ENCODE measurements at regions not wholly inside any gene's neighbourhood (a gene's known extent, or its start where the extent isn't known, plus 50 kb on each side); places are given as distances from the start of the nearest gene placed in this dataset.

GRCh38 chr4:165763640-165764039, 109.4 kb upstream of the TLL1 start:
- DNase-seq (ENCODE audit: low read depth in 4 of 4, low spot score in 3 of 4): no peak

DNA sequence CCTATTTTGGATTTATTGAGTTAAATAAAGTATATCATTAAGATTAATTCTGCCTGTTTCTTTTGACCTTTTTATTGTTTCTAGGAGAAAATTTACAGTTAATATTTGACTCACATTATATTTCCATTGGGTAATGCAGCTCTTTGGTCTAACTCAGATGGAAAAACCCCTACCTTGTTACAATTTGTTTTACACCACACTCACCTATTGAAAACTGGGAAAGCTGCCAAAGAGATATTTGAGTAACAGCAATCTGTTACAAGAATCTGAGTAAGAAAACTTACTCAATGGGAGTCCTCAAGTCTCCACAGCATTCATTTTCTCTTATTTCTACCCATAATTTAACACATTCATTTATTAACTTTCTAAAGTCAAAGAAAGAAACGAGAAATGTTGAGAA, 108.0 kb upstream of the TLL1 start:
- no peak for DNase-seq (ENCODE audit: low read depth in 4 of 4, low spot score in 3 of 4)

DNA sequence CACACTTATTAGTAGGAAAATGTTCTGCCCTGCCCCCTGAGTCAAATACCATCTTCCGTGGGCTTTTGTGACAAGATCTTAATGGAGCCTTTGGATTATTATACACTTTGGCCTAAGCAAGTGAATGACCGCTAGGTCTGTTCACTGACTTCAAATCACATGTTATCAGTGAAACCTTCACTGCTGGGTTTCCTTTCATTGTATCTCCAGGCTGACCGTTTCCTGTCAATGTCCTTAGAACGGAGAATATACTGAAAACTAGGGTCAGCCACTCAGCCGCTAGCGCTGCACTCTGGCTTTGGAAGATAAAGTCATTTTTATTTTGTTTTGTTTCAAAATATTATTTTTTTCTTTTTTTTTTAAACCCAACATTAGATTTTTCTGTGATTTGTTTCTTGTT, 107.0 kb upstream of the TLL1 start:
- DNase-seq (ENCODE audit: low read depth in 4 of 4, low spot score in 3 of 4): no peak

GRCh38 chr4:165766976-165767375, 106.1 kb upstream of the TLL1 start:
- DNase-seq (ENCODE audit: low read depth in 4 of 4, low spot score in 3 of 4): no peak

DNA sequence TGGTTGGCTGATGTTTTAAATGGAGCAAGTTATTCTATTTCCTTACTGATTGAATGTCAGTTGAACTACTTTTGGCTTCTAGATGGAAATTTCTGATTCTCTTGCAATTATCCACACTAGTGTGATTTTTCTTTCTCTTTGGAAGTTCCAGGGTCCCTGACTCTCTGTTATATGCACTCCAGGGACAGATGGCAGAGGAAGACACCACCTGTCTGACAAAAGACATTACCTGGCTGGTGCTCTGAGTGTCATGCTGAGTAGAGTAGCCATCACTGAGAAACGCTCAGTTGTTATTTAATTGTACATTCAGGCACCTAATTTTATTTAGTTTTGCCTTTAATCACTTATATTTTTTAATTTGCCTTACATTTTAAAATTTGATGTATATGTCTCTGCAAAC, 105.4 kb upstream of the TLL1 start:
- DNase-seq (ENCODE audit: low read depth in 4 of 4, low spot score in 3 of 4): no peak

- DNase-seq (ENCODE audit: low read depth in 4 of 4, low spot score in 3 of 4): no peak
These were observed 104.8 kb upstream of the TLL1 start for GRCh38 chr4:165768281-165768680.

- DNase-seq (ENCODE audit: low read depth in 4 of 4, low spot score in 3 of 4): no peak
These were observed 98.7 kb upstream of the TLL1 start for GRCh38 chr4:165774326-165774725.

GRCh38 chr4:165779950-165780670, 92.9 kb upstream of the TLL1 start:
- DNase-seq (ENCODE audit: low read depth in 4 of 4, low spot score in 3 of 4): no peak

GRCh38 chr4:165780735-165781134, 92.3 kb upstream of the TLL1 start:
- DNase-seq (ENCODE audit: low read depth in 4 of 4, low spot score in 3 of 4): no peak

- no peak for DNase-seq (ENCODE audit: low read depth in 4 of 4, low spot score in 3 of 4)
These were observed 90.4 kb upstream of the TLL1 start for GRCh38 chr4:165782623-165783022.

- no peak for DNase-seq (ENCODE audit: low read depth in 4 of 4, low spot score in 3 of 4)
These were observed 89.4 kb upstream of the TLL1 start for GRCh38 chr4:165783626-165784025.

GRCh38 chr4:165784672-165785071, 88.4 kb upstream of the TLL1 start:
- DNase-seq (ENCODE audit: low read depth in 4 of 4, low spot score in 3 of 4): no peak

- no peak for DNase-seq (ENCODE audit: low read depth in 4 of 4, low spot score in 3 of 4)
These were observed 87.7 kb upstream of the TLL1 start for GRCh38 chr4:165785337-165785736.

GRCh38 chr4:165787516-165788274, 85.3 kb upstream of the TLL1 start:
- DNase-seq (ENCODE audit: low read depth in 4 of 4, low spot score in 3 of 4): no peak

- DNase-seq (ENCODE audit: low read depth in 4 of 4, low spot score in 3 of 4): no peak
These were observed 84.2 kb upstream of the TLL1 start for GRCh38 chr4:165788686-165789463.

- no peak for DNase-seq (ENCODE audit: low read depth in 4 of 4, low spot score in 3 of 4)
These were observed 79.8 kb upstream of the TLL1 start for GRCh38 chr4:165793236-165793635.

GRCh38 chr4:165794834-165795233, 78.2 kb upstream of the TLL1 start:
- no peak for DNase-seq (ENCODE audit: low read depth in 4 of 4, low spot score in 3 of 4)

DNA sequence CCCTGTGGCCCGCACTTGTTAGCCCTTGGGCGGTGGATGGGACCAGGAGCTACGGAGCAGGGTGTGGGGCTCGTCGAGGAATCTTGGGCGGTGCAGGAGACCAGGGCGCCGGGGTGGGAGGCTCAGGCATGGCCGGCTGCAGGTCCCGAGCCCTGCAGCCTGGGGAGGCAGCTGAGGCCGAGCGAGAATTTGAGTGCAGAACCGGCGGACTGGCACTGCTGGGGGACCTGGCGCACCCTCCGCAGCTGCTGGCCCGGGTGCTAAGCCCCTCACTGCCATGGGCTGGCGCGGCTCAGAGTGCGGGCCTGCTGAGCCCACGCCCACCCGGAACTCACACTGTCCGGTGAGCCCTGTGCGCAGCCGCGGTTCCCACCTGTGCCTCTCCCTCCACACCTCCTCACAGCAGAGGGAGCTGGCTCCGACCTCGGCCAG, 73.6 kb upstream of the TLL1 start:
- DNase-seq (ENCODE audit: low read depth in 4 of 4, low spot score in 3 of 4): no peak

DNA sequence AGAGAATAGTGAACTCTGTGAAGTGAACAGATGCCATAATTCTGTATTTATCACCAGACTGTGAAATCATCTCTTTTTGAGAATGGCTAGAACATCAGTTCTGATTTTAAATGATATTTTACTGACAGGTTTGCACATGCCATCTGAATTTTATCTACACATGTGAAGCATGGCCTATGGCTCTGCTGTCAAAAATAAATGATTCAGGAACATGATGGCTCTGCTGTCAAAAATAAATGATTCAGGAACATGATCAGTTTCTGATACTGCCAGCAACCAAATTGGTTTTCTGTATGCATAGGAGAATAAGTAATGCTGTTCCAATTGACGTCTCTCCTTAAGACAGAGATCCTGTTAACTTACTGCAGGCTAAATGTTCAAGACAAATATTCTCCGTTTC, 70.6 kb upstream of the TLL1 start:
- no peak for DNase-seq (ENCODE audit: low read depth in 4 of 4, low spot score in 3 of 4)

GRCh38 chr4:165803005-165803404, 70.0 kb upstream of the TLL1 start:
- no peak for DNase-seq (ENCODE audit: low read depth in 4 of 4, low spot score in 3 of 4)

DNA sequence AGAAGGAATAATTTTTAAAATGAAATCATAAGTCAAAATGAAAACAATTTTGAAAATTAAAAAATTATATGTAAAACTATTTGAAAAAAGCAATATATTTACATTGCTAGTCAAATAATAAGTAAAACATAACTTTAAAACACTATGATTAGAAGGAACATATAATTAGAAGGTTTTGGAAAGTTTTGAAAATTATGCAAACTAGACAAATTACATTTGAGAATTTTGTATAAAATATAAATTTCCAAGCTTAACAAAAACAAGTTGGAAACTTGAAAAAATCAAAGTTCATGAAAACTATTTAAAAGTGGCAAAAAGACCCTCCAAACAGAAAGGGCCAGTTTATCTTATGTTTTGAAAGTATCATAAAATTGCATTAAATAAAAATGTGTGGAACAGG, 67.6 kb upstream of the TLL1 start:
- no peak for DNase-seq (ENCODE audit: low read depth in 4 of 4, low spot score in 3 of 4)

DNA sequence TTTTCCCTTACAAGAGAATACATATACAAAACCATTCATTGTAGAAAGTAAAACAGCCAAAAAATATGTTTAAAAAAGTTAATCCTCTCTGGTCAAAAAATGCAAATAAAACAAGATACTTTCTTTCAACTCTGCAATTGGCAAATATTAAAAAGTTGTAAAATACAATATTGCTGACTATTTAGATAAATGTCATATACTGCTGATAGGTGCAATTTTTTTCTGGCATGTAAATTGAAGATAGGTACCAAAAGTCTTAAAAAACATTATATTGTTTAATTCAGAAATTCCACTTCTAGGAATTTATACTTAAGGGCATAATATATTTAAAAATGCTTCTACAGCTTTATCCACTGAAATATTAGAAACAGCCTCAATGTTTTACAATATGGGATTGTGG, 66.4 kb upstream of the TLL1 start:
- no peak for DNase-seq (ENCODE audit: low read depth in 4 of 4, low spot score in 3 of 4)
